ENCODE measurements at regions not wholly inside any gene's neighbourhood (a gene's known extent, or its start where the extent isn't known, plus 50 kb on each side); places are given as distances from the start of the nearest gene placed in this dataset.
"Not testable (repeated sequence)": the region's sequence is repeated elsewhere in the genome, so short reads cannot be mapped to it uniquely, and the experiment has no call there.

DNA sequence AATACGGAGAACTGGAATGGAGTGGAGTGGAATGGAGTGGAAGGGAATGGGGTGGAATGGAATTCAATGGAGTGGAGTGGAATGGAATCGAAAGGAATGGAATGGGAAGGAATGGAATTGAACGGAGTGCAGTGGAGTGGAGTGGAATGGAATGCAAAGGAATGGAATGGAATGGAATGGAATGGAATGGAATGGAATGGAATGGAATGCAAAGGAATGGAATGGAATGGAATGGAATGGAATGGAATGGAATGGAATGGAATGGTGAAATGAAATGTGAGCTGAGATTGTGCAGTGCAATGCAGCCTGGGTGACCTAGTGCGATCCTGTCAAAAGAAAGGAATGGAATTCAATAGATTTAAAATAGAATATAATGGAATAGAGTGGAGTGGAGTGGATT, 357.3 kb upstream of the WSB1 start:
- not testable (repeated sequence) for DNase-seq (ENCODE audit: insufficient read length, low spot score); FAIRE-seq

DNA sequence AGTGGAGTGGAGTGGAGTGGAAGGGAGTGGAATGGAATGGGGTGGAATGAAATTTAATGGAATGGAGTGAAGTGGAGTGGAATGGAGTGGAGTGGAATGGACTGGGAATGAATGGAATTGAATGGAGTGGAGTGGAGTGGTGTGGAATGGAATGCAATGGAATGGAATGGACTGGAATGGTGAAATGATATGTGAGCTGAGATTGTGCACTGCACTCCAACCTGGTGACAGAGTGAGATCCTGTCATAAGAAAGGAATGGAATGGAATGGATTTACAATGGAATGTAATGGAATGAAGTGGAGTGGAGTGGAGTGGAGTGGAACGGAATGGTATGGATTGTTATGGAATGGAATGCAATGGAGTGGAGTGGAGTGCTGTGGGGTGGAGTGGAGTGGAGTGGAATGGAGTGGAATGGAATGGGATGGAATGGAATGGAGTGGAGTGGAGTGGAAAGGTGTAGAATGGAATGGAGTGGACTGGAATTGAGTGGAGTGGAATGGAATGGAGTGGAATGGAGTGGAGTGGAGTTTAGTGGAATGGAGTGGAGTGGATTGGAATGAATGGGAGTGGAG, 356.1 kb upstream of the WSB1 start:
- FAIRE-seq; DNase-seq (ENCODE audit: insufficient read length, low spot score): not testable (repeated sequence)

DNA sequence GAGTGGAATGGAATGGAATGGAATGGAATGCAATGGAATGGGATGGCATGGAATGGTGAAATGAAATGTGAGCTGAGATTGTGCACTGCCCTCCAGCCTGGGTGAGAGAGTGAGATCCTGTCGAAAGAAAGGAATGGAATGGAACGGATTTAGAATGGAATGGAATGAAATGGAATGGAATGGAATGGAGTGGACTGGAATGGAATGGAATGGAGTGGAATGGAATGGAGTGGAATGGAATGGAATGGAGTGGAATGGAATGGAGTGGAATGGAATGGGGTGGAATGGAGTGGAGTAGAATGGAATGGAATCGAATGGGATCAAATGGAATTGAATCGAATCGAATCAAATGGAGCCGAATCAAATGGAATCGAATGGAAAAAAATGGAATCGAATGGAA, 354.2 kb upstream of the WSB1 start:
- FAIRE-seq; DNase-seq (ENCODE audit: insufficient read length, low spot score): not testable (repeated sequence)

DNA sequence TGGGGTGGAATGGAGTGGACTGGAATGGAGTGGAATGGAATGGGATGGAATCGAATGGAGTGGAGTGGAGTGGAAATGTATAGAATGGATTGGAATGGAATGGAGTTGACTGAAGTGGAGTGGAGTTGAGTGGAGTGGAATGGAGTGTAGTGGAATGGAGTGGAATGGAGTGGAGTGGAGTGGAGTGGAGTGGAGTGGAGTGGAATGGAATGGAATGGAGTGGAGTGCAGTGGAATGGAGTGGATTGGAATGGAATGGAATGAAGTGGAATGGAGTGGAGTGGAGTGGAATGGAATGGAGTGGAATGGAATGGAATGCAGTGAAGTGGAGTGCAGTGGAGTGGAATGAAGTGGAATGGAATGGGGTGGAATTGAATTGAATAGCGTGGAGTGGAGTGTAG, 353.3 kb upstream of the WSB1 start:
- not testable (repeated sequence) for FAIRE-seq; DNase-seq (ENCODE audit: insufficient read length, low spot score)

DNA sequence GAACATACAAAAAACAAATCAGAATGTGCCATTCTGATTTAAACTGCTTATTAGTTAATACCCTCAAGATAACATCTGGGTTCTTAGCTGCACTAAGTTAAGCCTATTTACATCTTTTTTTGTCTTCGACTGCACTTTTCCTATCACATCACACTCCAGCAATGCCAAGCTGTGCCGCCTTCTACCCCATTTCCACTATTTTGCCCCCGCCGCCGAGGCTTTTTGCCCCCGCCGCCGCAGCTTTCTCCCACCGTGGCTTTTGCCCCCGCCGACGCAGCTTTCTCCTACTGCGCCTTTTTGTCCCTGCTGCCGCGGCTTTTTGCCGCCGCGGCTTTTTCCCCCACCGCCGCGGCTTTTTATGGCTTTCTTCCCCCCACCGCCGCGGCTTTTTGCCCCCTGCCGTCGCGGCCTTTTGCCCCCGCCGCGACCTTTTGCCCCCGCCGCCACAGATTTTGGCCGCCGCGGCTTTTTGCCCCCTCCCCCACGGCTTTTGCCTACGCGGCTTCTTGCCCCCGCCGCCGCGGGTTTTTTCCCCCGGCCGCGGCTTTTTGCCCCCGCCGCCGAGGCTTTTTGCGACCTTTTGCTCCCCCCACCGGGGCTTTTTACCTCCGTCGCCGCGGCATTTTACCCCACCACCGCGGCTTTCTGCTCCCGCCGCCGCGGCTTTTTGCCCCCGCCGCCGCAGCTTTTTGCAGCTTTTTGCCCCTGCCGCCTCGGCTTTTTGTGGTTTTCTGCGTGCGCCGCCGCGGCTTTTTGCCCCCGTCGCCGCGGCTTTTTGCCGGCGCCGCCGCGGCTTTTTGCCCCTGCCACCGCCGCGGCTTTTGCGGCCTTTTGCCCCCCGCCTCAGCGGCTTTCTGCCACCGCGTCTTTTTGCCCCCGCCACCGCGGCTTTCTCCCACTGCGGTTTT, 331.4 kb upstream of the WSB1 start:
- DNase-seq (ENCODE audit: insufficient read length, low spot score) (no peak), FAIRE-seq (no peak)
- TF ChIP-seq PAX5 (IDR thresholded peaks at IDR 0.05; ENCODE audit: insufficient read depth, low read length, severe bottlenecking), result no peak
- no peak for TF ChIP-seq POU2F2 (IDR thresholded peaks at IDR 0.05; ENCODE audit: low read depth, low read length)
- no peak for TF ChIP-seq POLR2AphosphoS5 (IDR thresholded peaks at IDR 0.05; ENCODE audit: low read depth, low read length)
- no peak for TF ChIP-seq POLR2A (IDR thresholded peaks at IDR 0.05; ENCODE audit: low read depth, low read length)
- no peak for TF ChIP-seq TAF1 (IDR thresholded peaks at IDR 0.05; ENCODE audit: low read depth, low read length)
- TF ChIP-seq SPI1 (IDR thresholded peaks at IDR 0.05; ENCODE audit: low read depth, low read length), result no peak

DNA sequence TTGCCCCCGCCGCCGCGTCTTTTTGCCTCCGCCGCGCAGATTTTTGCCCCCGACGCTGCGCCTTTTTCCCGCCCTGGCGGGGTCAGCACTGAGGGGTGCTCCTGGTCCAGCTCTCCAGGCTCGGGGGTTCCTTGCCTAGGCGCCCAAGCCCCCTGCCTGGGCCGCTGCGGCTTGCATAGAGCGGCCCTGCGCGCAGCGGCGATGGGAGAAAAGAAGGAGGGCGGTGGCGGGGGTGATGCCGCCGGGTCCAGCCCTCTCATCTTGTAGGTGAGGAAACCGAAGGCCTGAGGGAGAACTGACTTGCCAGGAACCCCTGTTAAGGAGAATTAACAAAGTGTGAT, 330.8 kb upstream of the WSB1 start:
- FAIRE-seq (no peak), DNase-seq (ENCODE audit: insufficient read length, low spot score) (no peak)
- TF ChIP-seq POLR2A (IDR thresholded peaks at IDR 0.05; ENCODE audit: low read depth, low read length), result no peak
- TF ChIP-seq PAX5 (IDR thresholded peaks at IDR 0.05; ENCODE audit: insufficient read depth, low read length, severe bottlenecking), result no peak
- no peak for TF ChIP-seq POU2F2 (IDR thresholded peaks at IDR 0.05; ENCODE audit: low read depth, low read length)
- no peak for TF ChIP-seq SPI1 (IDR thresholded peaks at IDR 0.05; ENCODE audit: low read depth, low read length)
- no peak for TF ChIP-seq POLR2AphosphoS5 (IDR thresholded peaks at IDR 0.05; ENCODE audit: low read depth, low read length)
- TF ChIP-seq TAF1 (IDR thresholded peaks at IDR 0.05; ENCODE audit: low read depth, low read length), result no peak

DNA sequence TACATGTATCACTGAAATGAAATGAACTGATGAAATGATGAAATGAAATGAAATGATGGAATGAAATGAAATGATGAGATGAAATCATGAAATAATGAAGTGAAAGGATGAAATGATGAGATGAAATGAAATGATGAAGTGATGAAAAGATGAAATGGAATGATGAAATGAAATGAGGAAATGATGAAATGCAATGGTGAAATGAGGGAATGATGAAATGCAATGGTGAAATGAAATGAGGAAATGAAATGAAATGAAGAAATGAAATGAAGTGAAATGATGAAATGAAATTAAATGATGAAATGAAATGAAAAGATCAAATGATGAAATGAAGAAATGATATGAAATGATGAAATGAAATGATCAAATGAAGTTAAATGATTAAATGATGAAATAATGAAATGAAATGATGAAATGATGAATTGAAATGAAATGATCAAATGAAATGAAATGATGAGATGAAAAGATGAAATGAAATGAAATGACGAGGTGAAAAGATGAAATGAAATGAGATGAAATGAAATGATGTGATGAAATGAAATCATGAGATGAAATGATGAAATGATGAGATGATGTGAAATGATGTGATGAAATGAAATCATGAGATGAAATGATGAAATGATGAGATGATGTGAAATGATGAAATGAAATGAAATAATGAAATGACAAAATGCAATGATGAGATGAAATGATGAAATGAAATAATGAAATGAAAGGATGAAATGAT, 327.9 kb upstream of the WSB1 start:
- FAIRE-seq; DNase-seq (ENCODE audit: insufficient read length, low spot score): not testable (repeated sequence)

DNA sequence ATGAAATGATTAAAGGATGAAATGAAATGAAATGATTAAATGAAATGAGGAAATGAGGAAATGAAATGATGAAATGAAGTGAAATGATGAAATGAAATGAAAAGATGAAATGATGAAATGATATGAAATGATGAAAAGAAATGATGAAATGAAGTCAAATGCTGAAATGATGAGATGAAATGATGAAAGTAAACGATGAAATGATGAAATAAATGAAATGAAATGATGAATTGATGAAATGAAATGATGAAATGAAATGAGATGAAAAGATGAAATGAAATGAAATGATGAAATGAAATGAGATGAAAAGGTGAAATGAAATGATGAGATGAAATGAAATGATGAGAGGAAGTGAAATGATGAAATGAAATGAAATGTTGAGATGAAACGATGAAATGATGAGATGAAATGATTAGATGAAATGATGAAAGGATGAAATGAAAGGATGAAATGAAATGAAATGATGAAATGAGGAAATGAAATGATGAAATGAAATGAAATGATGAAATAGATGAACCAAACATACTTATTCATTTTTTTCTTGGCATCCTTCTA, 327.2 kb upstream of the WSB1 start:
- not testable (repeated sequence) for FAIRE-seq; DNase-seq (ENCODE audit: insufficient read length, low spot score)

DNA sequence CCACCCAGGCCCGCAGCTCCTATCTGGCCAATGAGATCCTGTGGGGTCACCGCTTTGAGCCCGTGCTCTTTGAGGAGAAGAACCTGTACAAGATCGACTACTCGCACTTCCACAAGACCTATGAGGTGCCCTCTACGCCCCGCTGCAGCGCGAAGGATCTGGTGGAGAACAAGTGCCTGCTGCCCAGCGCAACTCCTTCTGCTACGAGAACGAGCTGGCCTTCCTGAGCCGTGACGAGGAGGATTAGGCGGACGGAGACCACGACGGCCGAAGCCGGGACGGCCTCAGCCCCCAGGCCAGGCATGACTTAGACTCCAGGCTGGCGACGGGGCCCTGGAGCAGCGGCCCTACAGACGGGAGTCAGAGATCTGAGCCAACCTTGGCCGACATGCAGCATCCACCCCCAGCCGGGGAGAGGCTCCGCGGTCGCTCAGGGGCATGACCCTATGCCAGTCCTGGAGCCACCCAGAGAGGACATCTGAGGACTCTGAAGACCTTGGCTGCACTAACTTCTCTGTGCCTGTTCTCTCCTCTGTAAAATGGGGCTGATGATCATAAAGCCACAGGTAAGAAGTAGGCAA, 312.0 kb upstream of the WSB1 start:
- not testable (repeated sequence) for DNase-seq (ENCODE audit: insufficient read length, low spot score); FAIRE-seq

DNA sequence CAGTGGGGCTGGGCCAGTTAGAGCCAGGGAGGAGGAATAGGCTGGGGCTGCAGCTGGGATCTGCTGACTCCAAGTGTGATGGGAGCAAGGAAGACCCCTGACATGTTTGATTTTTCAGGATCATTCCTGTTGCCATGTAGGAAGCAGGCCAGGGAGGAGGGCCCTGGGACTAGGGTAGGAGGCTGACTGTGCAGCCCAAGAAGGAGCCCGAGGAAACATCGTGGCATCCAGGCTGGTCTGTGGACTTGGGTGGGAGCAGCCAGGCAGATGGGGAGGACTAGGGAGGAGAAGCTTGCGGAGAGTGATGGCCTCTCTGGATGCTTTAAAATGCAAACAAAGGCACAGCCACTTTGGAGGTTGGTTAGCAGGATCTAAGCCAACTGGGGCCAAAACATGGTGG, 311.4 kb upstream of the WSB1 start:
- not testable (repeated sequence) for FAIRE-seq; DNase-seq (ENCODE audit: insufficient read length, low spot score)

DNA sequence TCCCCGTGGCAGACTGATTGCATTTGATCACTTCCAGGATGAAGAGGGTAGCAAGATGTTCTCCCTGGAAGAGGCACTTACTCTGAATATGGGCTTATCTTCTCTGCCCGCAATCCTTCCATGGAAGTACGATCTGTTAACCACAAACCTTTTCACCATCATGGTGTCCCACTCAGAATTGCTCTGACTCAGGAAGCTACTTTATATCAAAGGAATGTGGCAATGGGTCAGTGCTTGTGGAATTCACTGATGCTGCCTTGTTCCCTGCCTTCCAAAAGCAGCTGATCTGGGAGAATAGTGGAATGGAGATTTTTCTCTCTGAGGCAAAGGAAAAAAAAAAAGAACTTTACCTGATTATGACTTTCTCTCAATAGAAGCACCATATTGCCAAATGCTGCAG, 306.1 kb upstream of the WSB1 start:
- DNase-seq (ENCODE audit: insufficient read length, low spot score); FAIRE-seq: not testable (repeated sequence)

DNA sequence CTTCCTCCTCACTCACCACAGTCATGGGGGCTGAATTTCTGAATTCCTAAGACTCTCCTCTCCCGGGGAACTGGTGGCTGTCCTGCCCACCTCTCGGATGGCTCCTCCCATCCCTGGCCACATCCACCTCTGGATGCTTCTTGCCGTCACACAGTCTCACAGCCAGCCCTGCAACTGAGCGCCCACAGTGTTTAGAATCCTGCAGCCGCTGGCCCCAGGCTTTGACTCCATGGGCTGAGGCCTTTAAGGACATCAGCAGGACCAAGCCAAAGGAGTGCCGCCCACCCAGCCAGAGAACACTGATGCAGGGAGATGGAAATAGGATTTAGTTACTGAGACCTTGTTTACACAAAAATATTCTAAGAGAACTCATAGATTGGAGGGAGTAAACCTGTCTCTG, 299.3 kb upstream of the WSB1 start:
- not testable (repeated sequence) for FAIRE-seq; DNase-seq (ENCODE audit: insufficient read length, low spot score)

DNA sequence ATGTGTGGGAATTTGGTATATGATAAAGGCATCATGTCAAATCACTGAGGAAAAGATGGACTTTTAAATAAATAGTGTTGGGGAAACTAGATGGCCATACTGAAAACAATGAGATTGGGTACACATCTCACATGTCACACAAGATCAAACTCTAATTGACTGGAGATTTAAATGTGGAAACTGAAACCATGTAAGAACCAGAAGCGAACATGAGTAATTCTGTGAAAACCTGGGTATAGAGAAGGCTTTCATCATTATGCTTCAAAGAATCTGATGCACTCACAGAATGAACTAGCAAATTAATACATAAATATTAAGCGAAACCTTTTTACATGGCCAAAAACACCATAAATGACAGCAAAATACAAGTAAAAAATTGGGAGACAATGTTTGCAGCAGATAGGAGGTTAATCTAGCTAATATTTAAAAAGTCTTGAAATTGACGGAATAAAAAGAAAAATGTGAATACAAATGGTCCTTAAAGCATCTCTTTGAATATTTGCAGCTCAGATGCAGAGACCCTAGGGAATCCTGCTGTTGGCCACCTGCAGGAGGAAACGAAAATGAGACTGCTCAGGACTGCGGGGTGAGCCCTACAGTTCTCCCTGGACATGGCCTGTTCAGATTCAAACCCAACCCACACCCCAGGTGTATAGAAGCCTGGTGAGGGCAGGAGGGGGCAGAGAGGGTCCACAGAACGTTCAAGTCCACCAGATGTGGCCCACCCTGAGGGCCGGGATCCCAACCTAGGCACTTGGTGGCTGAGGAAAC, 297.6 kb upstream of the WSB1 start:
- DNase-seq (ENCODE audit: insufficient read length, low spot score); FAIRE-seq: not testable (repeated sequence)

DNA sequence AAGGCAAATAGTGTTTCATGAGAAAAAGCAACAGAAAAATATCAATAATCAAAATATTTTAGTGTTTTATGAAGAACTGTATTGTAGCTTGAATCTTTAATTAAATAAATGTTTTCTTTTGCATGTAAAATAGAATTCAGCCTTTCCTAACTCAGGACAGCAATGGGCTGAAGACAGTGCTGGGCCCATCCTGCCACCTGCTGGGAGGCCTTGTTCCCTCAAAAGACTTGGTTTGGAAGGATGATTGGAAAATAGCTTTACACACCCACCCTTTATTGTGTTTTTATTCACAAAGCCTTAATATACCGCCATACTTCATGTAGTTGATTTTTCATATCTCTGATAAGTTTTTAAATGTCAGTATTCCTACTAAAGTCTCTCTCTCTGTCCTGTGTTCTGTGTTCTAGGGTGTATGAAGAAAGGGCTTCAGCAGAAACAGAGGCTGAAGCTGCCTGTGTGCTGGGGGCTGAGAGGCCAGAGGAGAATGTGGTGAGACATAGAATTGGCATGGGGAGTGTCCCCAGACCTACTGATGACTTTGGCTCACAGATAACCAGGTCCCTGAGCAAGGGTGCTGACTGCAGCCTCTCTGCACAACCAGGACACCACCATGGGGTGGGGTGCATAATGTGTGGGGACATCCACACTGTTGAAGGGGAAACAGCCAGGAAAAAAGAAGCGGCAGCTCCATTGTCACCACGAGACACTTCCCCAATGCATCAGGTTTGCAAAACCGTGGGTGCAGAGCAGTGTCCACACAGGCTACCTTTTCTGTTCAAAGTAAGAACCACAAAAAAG, 286.0 kb upstream of the WSB1 start:
- FAIRE-seq; DNase-seq (ENCODE audit: insufficient read length, low spot score): not testable (repeated sequence)

Measured in GM12891 (cell line).